ENCODE measurements at regions not wholly inside any gene's neighbourhood (a gene's known extent, or its start where the extent isn't known, plus 50 kb on each side); places are given as distances from the start of the nearest gene placed in this dataset.

- no peak overlapping the region for H3K23ac ChIP-seq (ENCODE audit: low read depth, low read length)
- H2BK15ac ChIP-seq (ENCODE audit: low read depth, low read length) = no peak overlapping the region; the same call in 2 of the 3 replicates
- TF ChIP-seq RFX5 (IDR thresholded peaks at IDR 0.05; ENCODE audit: low read depth, low read length) (no peak), RCOR1 (IDR thresholded peaks at IDR 0.05; ENCODE audit: insufficient replicate concordance, low read length) (no peak), CTCF (conservative IDR thresholded peaks at IDR 0.05; ENCODE audit: low read depth, low read length) (no peak), SMC3 (IDR thresholded peaks at IDR 0.05; ENCODE audit: low read depth, low read length) (no peak), FOS (IDR thresholded peaks at IDR 0.05; ENCODE audit: low read depth, low read length) (no peak), ELK1 (IDR thresholded peaks at IDR 0.05; ENCODE audit: borderline replicate concordance, low read depth, low read length) (no peak)
- H3K4me3 ChIP-seq (ENCODE audit: insufficient read depth, low read depth, low read length) = no peak overlapping the region
- no peak overlapping the region for H2AK9ac ChIP-seq (replicated peaks; ENCODE audit: low read depth, low read length, poor library complexity)
- H3K56ac ChIP-seq (ENCODE audit: extremely low read depth, insufficient read depth, low read length) = no peak overlapping the region
- H3K4me1 ChIP-seq (ENCODE audit: control insufficient read depth, insufficient read depth, low read length) = peaks cover 2% of the 10 kb centered on the region; the same call in 1 of the 2 replicates
- in situ Hi-C loops (cut with MboI; ENCODE audit: low sequenced_read_pairs) = no loop called here
- H2BK20ac ChIP-seq (ENCODE audit: low read depth, low read length) = no peak overlapping the region
- H3K4ac ChIP-seq (ENCODE audit: low read depth, low read length) = no peak overlapping the region
- H3K9me1 ChIP-seq (ENCODE audit: insufficient read depth, low read length) = no peaks in the 10 kb centered on the region; the same call in 1 of the 2 replicates
- 75% methylated on average over 1 of the region's 1 CpG; no CpG with 5 or more reads in 1 of the 2 experiments for WGBS, 2 experiments (ENCODE audit: extremely low coverage in 2 of 2, insufficient read length in 1 of 2)
- H3K79me1 ChIP-seq (ENCODE audit: low read depth in 1 of 2, low read length in 2 of 2) = no peaks in the 10 kb centered on the region
- POLR2A ChIA-PET (ENCODE audit: unreplicated experiment) = no interaction called here
- CTCF ChIA-PET = interaction anchor here (1.0 kb wide), 1 partner anchor 89 kb away, joined by 4 read pairs; no protein-coding TSS in a partner anchor
- H2AK5ac ChIP-seq (ENCODE audit: low read depth, low read length) = no peak overlapping the region
- H2BK5ac ChIP-seq (ENCODE audit: low read depth, low read length, poor library complexity, severe bottlenecking) = no peak overlapping the region
- no peak overlapping the region for H4K5ac ChIP-seq (ENCODE audit: low read depth, low read length)
- intact Hi-C loops (cut with micrococcal nuclease) = no loop called here
- no peak for ATAC-seq (ENCODE audit: low read depth)
- H4K8ac ChIP-seq (ENCODE audit: low read depth in 2 of 2, low read length in 2 of 2) = no peak overlapping the region
- H3K9ac ChIP-seq (ENCODE audit: low read depth, low read length) = no peak overlapping the region
- H4K20me1 ChIP-seq (ENCODE audit: insufficient read depth, low read length) = no peaks in the 10 kb centered on the region
- no peak overlapping the region for H3K14ac ChIP-seq (replicated peaks; ENCODE audit: low read depth, low read length)
- no peaks in the 10 kb centered on the region for H3K36me3 ChIP-seq (ENCODE audit: control insufficient read depth, insufficient read depth, low read length)
- DNase-seq = no peak
- peaks cover under 1% of the 10 kb centered on the region; the same call in 1 of the 2 replicates for H3K9me3 ChIP-seq (ENCODE audit: control insufficient read depth, insufficient read depth, low read length)
- no peak overlapping the region for H2AFZ ChIP-seq (replicated peaks; ENCODE audit: low read length, poor library complexity)
- no peak overlapping the region for H3K27ac ChIP-seq (ENCODE audit: insufficient read depth, low read length)
- no peaks in the 10 kb centered on the region for H3K27me3 ChIP-seq (ENCODE audit: control insufficient read depth, insufficient read depth, low read length)
- dilution Hi-C loops (cut with HindIII; ENCODE audit: low sequenced_read_pairs, unreplicated experiment) = no loop called here
- no peak overlapping the region for H3K4me2 ChIP-seq (ENCODE audit: low read depth, low read length)
- BruUV-seq (replicated peaks) = no TSS peak
- no peak overlapping the region for H2BK120ac ChIP-seq (ENCODE audit: low read depth, low read length)
- H3K18ac ChIP-seq (ENCODE audit: low read depth, low read length) = no peak overlapping the region
- H4K91ac ChIP-seq (ENCODE audit: insufficient read depth, low read depth, low read length) = no peak overlapping the region
These were observed 87.3 kb upstream of the NCKAP5 start for GRCh38 chr2:133655610-133656009.
